Epithelial cell of esophagus (primary cell): ENCODE measurements at regions not wholly inside any gene's neighbourhood (a gene's known extent, or its start where the extent isn't known, plus 50 kb on each side); places are given as distances from the start of the nearest gene placed in this dataset.

Source experiments
- DNase-seq: peaks from one replicate; pipeline ENCODE4 v3.0.0; 2010; ENCODE audit warnings: low read depth
- H3K4me3 ChIP-seq: 2 replicates; pipeline ENCODE4 v1.5.1; 2011; ENCODE audit warnings: mild to moderate bottlenecking, low read length, control low read depth
- CTCF ChIP-seq: IDR thresholded peaks from 2 replicates; pipeline ENCODE4 v1.5.1; 2011; ENCODE audit warnings: low read depth, mild to moderate bottlenecking, low read length, control low read depth, inconsistent platforms; ENCODE audit not compliant: insufficient read depth; ENCODE audit errors: missing control alignments

- no peak for TF ChIP-seq CTCF
- peak; percentile 7 for DNase-seq
- no peak overlapping the region for H3K4me3 ChIP-seq
Measured at GRCh38 chr3:180466401-180467011, 135.5 kb upstream of the TTC14 start.

GRCh38 chr3:180467177-180467576 lies 134.8 kb upstream of the TTC14 start:
- no peak overlapping the region for H3K4me3 ChIP-seq
- DNase-seq, result peak; percentile 56
- TF ChIP-seq CTCF, result no peak

- H3K4me3 ChIP-seq, result no peak overlapping the region
- TF ChIP-seq CTCF, result no peak
- DNase-seq, result no peak
Measured at GRCh38 chr3:180469149-180469548, 132.8 kb upstream of the TTC14 start.

- DNase-seq, result no peak
- no peak overlapping the region for H3K4me3 ChIP-seq
- no peak for TF ChIP-seq CTCF
Measured at GRCh38 chr3:180478695-180479094, 123.3 kb upstream of the TTC14 start.

GRCh38 chr3:180492047-180492446 lies 109.9 kb upstream of the TTC14 start:
- no peak overlapping the region for H3K4me3 ChIP-seq
- peak; percentile 30 for DNase-seq
- TF ChIP-seq CTCF, result no peak

GRCh38 chr3:180496995-180497394 lies 105.0 kb upstream of the TTC14 start:
- H3K4me3 ChIP-seq, result no peak overlapping the region
- no peak for TF ChIP-seq CTCF
- DNase-seq, result no peak

- TF ChIP-seq CTCF, result no peak
- no peak overlapping the region for H3K4me3 ChIP-seq
- DNase-seq, result no peak
Measured at GRCh38 chr3:180516368-180516767, 85.6 kb upstream of the TTC14 start.
